Fibroblast of the aortic adventitia (primary cell): ENCODE measurements at regions not wholly inside any gene's neighbourhood (a gene's known extent, or its start where the extent isn't known, plus 50 kb on each side); places are given as distances from the start of the nearest gene placed in this dataset.

Source experiments
- DNase-seq: peaks from one replicate; pipeline ENCODE4 v3.0.0-alpha.2; 2010; ENCODE audit warnings: low read depth
- H3K4me3 ChIP-seq: 2 replicates; pipeline ENCODE4 v1.5.1; 2011; ENCODE audit warnings: low read depth, mild to moderate bottlenecking, control low read depth, low read length, moderate library complexity
- CTCF ChIP-seq: IDR thresholded peaks from 2 replicates; pipeline ENCODE4 v1.5.1; 2011; ENCODE audit warnings: mild to moderate bottlenecking, low read length, control low read depth, inconsistent platforms; ENCODE audit not compliant: insufficient read depth

DNA sequence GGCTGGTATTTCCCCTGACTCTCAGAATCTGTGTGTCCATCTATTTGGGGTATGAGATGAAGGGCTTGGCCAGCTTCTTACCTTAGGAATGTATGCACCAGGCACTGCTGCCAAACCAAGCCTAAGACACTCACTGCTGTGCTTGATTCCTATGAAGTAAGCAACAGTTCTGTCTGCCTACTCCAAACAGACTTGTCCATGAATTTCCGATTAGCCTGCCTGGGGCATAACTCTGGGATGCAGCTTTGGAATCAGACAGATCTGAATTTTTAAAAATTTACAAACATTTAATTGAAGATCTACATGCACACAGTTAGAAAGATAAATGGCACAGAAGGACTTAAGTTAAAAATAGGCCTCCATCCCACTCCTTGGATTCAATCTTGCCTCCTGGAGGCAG, 59.5 kb upstream of the JDP2 start:
- no peak for TF ChIP-seq CTCF
- no peak for DNase-seq
- no peak overlapping the region for H3K4me3 ChIP-seq

- no peak overlapping the region for H3K4me3 ChIP-seq
- no peak for TF ChIP-seq CTCF
- DNase-seq, result no peak
Observed at GRCh38 chr14:75369506-75369905, 58.3 kb upstream of the JDP2 start.

DNA sequence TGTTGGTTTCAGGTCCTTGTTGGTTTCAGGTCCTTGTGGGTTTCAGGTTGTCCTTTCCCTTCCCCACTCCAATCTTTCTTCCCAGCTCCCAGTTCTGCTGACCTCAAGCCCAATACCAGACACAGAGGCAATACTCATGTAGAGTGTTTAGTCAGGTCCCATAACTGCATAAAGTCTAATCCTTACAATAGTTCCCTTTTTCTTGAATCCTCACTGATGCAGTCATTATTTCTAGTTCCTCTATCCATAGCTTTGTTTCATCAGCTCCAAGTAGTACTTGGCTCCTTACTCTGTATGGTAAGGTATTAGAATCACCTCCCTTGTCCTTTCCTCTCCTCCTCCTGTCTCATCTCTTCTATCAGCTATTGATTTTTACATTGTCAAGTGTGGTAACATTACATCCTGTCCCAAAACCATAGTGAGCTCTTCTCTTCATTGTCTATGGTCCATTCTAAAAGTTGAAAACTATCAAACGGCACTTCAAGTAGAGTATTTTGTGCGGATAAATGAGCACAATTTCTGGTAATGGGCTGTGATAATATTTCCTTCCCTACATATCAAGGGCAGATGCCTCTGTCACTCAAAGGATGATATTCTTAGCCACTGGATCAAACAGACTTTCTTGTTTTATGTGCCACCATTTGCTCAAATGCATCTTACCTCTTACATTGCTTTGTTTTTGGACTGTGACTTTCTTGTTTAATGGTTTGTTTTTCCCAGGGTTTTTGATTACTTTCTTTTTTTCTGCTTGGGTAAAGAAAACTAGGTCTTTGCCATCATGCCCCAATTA, 57.2 kb upstream of the JDP2 start:
- TF ChIP-seq CTCF, result no peak
- H3K4me3 ChIP-seq, result no peak overlapping the region
- no peak for DNase-seq

DNA sequence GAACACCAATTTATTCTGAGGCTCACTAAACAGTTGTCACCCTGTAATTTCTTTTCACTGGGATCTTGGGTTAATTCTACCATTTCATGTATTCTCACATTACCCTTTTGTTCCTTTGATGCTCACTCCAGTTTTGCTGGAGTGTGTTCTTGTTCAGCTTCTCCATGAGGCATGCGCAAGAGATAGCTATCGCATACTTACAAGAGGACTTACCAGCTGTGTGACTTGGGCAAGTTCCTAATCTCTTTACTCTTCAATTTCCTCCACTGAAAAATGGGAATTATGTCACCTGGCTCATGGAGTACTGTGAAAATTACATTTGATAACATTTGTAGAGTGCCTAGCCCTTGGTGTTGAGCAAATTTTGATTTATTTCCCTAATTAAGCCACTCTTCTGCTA, 56.5 kb upstream of the JDP2 start:
- no peak for TF ChIP-seq CTCF
- no peak overlapping the region for H3K4me3 ChIP-seq
- no peak for DNase-seq

DNA sequence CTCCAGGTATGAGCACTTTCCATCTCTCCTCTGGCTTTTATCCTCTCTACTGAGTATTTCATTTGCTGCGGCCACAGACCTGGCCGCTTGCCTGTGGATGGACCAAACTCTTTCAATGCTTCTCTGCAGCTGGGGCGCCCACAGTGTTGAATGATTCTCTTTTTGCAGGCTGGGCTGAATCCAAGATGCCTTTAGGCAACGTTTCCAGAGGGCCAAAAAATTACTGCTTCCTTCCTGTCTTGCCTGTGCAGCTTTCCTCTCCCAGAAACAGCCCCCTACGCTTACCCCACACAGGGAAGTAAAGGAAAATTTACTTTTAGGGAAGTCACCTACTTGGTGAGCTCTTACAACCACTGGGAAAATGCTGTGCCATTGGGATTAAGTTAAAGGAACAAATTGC, 55.6 kb upstream of the JDP2 start:
- DNase-seq, result no peak
- no peak for TF ChIP-seq CTCF
- H3K4me3 ChIP-seq, result no peak overlapping the region

GRCh38 chr14:75373133-75373532, 54.7 kb upstream of the JDP2 start:
- DNase-seq, result no peak
- TF ChIP-seq CTCF, result no peak
- no peak overlapping the region for H3K4me3 ChIP-seq

- no peak for DNase-seq
- no peak overlapping the region for H3K4me3 ChIP-seq
- no peak for TF ChIP-seq CTCF
Observed at GRCh38 chr14:75373616-75374015, 54.2 kb upstream of the JDP2 start.
